GM19023 (cell line): ENCODE measurements at regions not wholly inside any gene's neighbourhood (a gene's known extent, or its start where the extent isn't known, plus 50 kb on each side); places are given as distances from the start of the nearest gene placed in this dataset.

Experiments used
- ATAC-seq: cut with Tn5 transposase; IDR thresholded peaks from one replicate; pipeline ENCODE4 v1.9.1; 2021; ENCODE audit warnings: mild to moderate bottlenecking, moderate library complexity; ENCODE audit not compliant: unreplicated experiment

GRCh38 chr10:43715334-43715733, 66.7 kb upstream of the ZNF32 start:
- ATAC-seq, result no peak

DNA sequence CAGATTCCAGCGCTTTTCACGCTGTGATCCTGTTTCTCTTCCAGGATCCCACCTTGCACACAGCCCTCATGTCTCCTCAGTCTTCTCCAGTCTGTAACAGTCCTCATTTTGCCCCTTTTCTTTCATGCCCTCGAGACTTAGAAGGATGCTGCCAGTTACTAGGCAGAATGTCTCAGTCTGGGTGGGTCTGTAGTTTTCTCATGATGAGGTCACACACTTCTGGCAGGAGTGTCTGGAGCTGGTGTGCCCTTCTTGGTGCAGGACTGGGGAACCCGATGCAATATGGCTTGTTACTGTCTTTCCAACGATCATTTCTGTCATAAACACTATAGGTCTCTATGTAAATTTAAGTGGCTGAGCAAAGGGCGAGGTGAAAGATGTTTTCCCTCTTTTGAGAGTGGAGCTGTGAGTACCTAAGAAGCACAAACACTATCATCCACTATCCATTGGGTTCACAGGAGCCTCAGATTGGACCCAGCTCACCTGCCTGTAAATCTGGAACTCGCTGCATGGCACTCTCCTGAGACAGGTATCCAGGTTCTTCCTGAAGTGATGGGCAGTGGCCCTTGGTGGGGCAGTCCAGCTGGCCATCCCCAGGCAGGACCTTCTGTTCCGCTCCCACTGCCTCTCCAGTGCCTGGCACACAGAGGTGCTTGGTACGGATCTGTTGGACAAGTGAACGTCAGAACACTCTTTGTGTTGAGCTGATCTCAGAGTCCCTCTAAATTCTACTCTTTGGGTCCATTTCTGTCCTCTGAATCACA, 64.3 kb upstream of the ZNF32 start:
- ATAC-seq, result no peak

DNA sequence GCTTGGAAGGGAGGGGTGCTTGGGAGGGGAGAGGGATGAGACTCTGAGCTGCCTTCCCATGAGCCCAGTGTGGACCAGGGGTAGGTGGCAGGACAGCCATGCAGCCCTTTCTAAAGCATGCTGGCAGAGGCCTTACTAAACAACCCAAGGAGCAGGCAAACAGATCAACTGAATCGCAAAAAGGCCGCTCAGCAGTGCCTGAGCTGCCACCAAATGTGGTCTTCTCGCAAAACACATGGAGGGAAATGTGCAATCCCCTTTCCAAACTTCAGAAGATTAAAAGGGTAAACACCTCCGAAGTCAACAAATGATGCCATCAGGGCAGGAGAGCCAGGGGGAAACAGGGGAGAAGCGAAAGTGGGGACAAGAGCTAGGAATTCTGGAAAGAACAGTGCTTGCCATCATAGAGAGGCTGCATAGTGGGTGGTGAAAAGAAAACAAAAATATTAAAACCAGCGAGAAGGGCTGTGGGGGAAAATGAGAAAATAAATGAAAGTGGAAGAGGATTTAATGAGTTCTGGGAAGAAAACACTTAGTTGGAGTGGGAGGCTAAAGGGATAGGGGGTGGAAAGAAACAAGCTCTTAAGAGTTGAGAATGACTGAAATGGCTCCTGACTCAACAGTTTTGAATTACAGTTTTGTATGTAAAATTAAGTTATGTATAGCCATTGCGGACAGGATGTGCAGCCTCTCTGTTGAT, 62.2 kb upstream of the ZNF32 start:
- no peak for ATAC-seq

GRCh38 chr10:43708262-43708661, 59.6 kb upstream of the ZNF32 start:
- no peak for ATAC-seq

GRCh38 chr10:43707770-43708169, 59.1 kb upstream of the ZNF32 start:
- no peak for ATAC-seq

- no peak for ATAC-seq
Observed at GRCh38 chr10:43706166-43706565, 57.5 kb upstream of the ZNF32 start.

- ATAC-seq, result no peak
Observed at GRCh38 chr10:43703286-43703685, 54.6 kb upstream of the ZNF32 start.

DNA sequence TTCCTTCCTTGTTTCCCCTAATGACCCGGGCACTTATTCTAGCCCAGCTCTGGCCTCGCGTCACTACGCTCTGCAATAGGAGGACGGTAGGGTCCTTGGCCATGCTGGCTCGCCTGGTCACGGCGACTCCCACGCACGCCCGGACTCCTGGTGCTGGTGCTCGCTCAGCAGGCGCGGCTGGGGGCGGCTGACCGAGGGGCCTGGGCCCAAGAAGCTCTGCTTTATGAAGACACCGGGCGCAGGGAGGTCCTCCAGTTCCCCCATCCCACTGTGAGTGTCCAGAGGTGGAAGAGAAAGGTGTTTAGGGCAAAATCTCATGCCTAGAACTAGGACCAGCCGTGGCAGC, 54.2 kb upstream of the ZNF32 start:
- ATAC-seq, result no peak

- ATAC-seq, result no peak
Observed at GRCh38 chr10:43702213-43702935, 53.7 kb upstream of the ZNF32 start.

GRCh38 chr10:43701295-43701694, 52.6 kb upstream of the ZNF32 start:
- ATAC-seq, result no peak

- ATAC-seq, result no peak
Observed at GRCh38 chr10:43700306-43700705, 51.6 kb upstream of the ZNF32 start.

DNA sequence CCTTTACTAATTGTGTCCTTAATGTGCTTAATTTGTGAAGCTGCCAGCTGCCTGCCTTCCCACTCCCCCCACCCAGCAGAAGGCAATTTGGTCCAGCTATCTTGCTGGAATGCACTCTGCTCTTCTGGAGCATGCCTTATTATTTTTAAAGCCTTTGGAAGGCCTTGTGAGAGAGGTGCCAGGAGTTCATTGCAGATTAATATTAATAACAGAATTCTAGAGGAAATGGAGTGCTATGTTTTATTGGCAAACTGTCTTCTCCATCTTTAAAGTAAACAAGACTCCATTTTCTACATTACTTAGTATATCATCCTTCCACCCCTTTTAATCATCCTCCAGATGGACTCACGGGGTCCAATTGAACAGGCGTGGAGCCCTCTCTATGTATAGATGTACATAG, 50.8 kb upstream of the ZNF32 start:
- ATAC-seq, result no peak
